Activated CD8-positive, alpha-beta memory T cell treated with anti-CD3 and anti-CD28 coated beads, Interleukin-2, amount 50 U/mL, for 48 hours (primary cell): ENCODE measurements at regions not wholly inside any gene's neighbourhood (a gene's known extent, or its start where the extent isn't known, plus 50 kb on each side); places are given as distances from the start of the nearest gene placed in this dataset.

ENCODE experiments used
- DNase-seq: peaks from one replicate; pipeline ENCODE4 v3.0.0-alpha.2; 2020

DNA sequence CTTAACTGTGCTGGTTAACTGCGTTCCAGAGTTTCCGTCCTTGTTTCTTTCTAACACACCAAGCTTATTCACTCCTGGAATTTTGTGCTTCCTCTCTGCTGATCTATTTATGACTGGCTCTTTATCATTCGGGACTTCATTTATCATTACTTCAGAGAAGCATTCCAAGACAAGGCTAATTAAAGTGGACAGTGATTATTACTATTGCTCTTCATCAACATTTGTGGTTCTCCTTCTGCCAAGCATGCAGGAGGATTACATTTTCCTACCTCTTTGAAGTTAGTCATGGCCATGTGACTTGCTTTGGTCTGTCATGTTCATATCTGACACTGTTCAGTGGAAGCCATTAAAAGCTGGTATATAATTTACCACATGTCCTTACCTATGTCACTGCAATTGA, 172.4 kb upstream of the AGR3 start:
- DNase-seq = no peak

DNA sequence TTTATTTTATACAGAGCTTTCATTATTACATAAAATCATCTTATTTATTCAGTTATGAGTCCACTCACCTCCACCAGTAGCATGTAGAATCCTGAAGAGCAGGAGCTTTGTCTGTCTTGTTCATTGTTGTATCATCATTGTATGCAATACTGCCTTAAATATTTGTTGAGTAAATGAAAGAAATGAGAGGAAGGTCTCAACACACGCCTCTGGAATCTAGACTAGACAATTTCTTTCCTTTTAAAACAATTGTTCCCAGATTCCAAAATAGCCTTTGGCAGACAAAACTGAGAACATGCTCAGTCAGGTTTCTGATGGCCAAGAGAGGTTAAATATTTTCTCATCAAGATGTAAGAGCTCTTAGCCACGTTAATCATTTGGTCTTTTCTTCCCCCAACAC, 173.1 kb upstream of the AGR3 start:
- DNase-seq = no peak

DNA sequence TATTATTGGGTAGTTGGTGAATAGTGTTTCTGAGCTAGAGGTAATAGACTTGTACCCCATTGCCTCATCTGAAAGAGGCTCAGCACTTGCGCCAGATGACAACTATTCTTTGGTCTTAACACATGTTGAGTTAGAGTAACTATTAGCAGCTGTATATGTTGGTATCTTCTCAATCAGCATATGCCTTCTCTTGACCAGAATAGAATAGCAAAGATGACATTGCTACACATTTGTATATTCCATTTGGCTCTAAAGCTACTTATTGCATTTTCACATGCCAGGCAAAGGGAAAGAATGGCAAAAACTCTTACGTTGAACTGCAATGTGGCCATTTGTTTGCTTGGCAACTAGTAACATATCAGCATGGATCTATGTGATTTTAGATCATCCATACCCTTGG, 173.8 kb upstream of the AGR3 start:
- DNase-seq = no peak

DNA sequence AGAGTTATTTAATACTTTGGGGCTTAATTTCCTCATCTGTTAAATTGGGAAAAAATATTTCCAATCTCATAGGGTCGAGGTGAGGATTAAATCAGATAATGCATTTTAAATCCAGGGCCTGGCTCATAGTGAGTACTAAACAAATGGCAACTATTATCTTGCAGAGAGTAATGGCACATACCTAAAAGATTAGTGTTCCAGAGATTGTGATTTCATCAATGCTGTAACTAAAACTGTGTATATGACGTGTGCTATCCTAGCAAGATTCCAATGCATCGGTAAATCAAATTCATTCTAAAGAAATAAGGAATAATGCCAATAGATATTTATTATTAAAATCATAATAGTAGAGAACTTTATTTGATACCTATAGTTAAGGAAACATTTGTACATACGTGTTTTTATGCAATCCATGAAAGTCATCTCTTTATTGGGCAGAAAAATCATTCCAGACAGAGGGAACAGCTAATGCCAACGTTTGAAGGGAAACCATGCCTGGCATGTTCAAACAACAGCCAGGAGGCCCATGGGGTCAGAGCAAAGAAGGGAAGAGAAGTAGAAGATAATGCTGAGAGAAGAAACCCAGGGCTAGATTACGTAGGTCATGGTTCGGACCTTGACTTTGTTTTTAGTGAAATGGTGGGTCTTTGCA, 174.8 kb upstream of the AGR3 start:
- DNase-seq = no peak

DNA sequence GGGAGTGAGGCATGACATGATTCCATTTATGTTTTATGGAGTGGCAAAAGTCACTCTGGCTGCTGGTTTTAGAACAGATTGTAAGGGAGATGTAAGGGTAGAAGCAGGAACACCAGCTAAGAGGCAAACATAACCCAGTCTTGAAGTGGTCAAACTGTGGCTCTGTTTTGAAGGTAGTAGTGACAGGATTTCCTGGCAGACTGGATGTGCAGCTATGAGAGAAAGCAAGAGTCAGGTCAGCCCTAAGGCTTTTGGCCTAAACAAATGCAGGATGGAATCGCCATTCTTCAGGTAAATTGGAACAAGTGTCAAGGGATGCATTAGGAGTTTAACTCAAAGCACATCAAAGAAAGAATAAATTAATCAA, 175.3 kb upstream of the AGR3 start:
- DNase-seq = no peak

DNA sequence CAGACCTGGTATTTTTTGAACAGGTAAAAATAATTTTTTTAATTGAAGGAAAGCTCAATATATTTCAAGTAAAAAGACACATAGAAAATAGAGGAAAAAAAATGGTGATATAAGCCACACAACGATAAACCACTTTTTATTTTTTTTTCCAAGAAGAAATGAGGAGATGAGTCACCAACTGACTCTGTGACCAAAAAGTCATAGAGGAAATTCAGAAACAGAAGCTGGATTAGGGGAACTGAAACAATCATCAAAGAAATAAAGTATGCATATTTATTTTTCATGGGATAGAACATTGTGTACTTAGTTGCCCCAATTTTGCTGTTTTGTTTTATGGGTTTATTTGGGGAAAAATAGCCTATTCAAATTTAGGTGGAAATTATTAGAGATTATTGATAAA, 176.8 kb upstream of the AGR3 start:
- no peak for DNase-seq

DNA sequence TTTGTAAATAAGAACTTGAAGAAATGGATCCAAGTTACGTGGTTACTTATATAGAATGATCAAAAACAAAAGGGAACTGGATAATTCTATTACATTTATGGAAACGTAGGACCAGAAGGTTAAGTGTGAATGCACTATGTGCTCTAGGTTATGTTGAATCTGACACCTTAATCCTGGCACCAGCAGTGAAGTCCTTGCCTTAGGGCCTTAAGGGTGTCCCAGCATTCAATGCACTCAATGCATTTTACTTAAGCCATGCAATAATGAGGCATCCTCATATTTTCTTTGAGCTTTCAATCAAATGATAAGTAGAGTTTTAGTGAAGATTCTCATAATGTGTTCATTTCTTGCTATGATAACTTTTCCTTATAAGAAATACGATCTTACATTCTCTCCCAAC, 178.3 kb upstream of the AGR3 start:
- no peak for DNase-seq

DNA sequence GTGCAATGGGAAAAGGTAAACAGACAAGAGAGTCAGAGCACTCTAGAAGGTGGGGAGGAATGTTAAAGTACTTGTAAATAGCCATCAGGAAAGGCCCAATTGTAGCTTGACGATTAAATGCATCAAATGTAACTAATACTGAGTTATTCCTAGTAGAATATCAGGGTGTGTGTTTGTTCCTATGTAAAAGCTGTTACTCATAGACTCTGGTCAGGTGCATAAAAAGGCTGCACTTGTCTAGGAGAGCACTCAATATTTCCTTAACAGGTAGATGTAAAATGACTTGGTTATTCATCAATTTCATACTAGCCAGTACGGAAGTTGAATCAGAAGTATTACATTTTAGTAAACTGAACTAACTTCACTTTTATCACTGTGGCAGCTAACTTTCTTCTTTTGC, 179.7 kb upstream of the AGR3 start:
- no peak for DNase-seq

DNA sequence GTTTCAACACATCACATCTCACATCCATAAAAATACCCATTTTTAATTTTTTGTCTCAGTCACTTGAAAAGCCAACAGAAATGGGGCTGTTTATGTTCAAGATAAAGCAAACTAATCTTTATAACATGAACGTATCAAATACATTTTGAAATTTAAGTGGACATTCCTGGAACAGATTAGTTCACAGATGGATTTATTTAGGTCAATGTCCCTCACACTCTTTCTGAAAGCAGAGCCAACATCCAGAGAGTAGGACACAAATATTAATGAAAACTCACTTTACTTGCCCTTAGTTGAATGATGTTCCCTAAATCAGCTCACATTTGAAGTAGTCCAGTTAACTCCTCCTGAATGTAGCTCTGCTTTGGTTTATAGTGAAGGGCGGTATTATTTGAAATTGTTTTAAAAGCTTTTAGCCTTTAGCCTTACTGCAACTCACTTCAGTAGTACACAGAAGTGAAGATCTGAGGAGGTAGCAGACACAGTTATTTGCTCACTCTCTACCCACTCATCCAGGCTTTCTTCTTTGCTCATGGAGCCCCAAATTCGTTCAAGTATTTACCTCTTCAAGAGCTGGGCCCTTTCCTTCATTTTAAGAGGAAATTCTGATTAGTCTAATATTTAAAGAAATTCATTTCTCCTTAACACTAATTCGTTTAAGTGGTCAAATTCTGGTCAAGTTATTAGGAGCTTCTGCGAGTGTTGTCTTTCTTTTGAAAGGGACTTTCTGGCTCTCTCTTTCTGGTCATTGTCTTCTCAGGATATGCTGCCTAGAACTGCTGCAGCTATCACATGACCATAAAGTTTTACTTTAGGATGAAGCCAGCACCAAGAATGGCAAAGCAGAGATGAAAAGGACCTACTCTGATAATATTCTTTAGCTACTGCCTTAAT, 180.6 kb upstream of the AGR3 start:
- no peak for DNase-seq

DNA sequence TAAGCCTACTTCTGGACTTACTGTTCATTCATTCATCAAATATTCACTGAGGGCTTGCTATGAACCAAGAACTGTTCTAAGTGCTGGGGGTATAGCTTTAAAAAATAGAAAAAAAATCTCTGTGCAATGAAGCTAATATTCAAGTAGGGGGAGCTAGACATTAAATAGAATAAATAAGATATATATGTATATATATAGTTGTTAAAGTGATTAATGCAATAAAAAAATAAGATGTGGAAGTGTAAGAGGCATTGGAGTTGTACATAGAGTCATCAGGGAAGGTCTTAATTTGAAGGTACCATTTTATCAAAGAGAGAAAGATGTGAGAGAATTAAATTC, 181.2 kb upstream of the AGR3 start:
- DNase-seq = no peak

DNA sequence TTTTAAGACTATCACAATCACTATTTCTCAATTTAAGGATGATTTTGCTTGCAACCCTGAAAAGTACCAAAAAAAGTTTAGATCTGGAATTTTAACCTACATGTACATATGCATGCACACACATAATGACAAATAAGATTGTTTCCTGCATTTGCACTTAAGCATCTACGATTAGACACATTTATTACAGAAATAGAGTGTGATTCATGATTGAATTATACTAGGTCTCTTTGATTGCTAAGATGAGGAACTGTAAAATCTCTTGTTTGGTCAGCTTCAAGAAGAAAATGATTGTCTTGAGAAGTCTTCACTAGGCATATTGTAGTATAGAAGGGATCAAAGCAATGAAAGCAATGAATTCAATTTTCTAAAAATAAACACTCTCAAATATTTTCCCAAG, 185.9 kb upstream of the AGR3 start:
- DNase-seq = no peak

DNA sequence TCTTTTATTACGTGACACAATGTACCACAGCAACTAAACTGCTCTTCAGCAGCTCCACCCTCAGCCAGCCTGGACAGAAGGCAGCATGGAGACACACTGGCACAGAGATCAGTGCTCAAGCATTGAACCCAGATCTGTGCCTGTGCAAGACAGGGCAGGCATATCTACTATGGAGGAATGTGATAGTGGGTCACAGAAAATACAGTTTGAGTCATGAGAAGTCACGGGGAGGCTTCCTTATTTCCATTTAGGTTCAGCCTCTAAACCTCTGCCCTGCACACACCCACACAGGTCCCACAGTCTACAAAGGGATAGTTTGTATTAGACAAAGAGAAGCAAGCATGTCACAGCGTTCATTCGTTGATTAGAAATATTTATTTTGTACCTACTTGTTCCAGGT, 187.4 kb upstream of the AGR3 start:
- no peak for DNase-seq

DNA sequence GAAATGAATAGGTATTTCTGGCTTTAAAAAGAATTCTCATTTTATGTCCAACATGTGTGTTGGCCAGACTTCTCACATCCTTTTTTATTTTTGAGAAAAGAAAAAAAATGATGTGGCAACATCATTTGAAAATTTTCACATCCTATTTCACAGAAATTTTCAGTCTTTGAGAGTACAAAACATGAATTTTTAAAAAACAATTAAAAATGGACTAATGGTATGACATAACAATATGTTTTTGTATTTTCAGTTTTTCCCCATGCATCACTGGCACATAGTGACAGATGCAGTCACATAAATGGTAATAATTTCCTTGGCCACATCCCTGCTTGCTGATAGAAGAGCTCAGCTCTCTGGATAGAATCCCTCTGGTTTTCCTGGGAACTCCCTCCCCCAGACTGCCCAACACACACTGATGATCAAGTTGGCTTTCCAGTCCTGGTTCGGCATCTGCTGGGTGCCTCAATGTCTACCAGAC, 188.5 kb upstream of the AGR3 start:
- DNase-seq = no peak

DNA sequence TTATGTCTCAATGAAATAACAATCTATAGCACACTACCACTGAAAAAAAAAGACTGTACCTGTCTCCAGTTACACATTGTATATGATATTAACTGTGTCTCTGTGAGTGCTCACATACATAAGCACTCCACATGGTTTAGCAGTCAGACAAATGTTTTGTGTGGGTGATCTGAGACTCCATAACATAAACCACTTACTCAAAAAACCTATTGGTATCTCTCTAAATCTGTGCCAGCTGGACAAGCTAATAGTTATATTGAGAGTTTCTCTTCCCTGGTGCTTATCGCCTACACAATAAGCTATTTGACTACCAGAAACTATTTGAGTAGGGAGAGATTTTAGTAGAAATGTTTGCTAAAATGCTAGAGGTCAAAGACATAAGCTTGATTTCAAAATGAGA, 190.1 kb upstream of the AGR3 start:
- DNase-seq = no peak

DNA sequence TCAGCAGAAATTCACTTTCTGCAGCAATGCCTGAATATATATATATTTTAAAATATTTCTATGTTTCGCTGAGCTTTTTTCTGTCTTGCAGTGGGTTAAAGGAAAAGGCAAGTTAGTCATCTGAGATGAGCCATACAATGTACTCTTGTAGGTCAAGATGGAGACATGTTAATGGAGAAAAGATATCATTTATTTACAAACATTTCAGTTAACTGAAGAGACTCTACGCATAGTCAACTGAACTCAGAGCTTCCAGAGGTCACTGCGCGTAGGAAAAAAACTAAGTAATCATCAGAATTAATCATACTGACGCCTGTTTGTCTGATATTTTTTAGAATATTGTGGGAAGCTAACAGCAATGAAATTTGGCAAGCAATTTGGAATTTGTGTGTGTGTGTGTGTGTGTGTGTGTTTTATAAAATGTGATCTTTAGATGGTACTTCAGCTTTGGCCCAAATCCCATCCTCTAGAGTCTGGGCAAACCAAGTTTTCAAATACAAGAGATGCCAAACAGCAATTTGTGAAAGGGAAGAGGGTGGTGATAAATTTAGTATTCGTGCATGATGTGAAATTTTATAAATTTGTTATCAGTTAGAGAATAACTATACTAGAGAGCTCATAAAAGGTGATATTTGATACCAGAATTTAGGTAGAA, 193.9 kb upstream of the AGR3 start:
- DNase-seq = no peak

DNA sequence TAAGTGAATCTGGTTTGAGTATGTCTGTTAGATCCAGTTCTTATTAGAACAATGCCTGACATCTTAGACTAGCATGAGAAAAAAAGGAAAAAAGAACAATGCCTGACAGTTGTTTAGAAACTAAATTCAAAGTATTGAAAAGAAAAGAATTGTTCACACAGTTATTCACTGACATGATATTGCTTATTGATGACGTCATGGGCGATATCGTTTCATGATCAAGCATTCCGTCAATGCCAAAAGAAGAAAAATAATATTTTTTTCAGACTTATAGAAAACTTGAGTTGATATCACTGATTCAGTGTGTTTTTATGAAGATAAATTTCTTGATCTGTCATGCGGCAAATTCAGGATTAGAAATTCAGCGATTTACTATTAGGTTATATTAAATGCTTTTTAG, 196.5 kb upstream of the AGR3 start:
- no peak for DNase-seq

DNA sequence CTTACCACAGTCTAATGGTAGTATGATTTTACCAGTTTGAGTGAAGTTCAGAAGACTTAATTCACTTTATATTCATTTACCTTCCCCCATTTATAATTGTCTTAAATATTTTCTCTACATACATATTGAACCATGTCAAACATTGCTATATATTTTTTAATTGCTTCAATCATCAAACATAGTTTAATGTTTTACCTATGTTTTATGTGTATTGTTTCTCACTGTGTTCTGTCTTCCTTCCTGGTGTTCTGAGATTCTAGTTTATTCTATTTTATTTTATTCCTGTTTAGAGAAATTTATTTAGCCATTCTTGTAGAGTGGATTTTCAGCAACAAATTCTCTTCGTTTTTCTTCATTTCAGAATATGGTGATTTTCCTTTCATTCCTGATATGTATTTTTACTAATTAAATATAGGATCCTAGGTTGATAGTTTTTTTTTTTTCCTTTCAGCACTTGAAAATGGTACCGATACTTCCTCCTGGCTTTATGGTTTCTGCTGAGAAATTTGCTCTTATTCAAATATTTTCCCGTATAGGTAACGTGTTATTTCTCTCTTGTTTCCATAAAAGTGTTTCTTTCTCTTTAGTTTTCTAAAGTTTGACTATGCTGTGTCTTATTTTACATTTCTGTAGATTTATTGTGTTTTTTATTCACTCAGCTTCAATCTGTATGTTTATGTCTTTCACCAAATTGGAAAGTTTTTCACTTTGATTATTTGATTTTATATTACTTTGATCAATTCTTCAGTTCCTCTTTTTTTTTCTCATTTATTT, 201.8 kb upstream of the AGR3 start:
- no peak for DNase-seq

DNA sequence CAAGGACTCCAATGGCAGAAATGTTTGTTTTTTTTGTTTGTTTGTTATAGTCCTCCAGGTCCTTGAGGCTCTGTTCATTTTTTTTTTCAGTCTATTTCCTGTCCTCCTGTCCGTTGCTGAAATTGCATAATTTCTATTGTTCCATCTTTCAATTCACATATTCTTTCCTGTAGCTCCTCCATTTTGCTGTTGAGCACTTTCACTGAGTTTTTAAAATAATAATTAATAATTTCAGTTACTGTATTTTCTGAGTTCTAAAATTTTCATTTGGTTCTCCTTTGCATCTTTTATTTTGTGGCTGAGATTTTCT, 202.3 kb upstream of the AGR3 start:
- no peak for DNase-seq

DNA sequence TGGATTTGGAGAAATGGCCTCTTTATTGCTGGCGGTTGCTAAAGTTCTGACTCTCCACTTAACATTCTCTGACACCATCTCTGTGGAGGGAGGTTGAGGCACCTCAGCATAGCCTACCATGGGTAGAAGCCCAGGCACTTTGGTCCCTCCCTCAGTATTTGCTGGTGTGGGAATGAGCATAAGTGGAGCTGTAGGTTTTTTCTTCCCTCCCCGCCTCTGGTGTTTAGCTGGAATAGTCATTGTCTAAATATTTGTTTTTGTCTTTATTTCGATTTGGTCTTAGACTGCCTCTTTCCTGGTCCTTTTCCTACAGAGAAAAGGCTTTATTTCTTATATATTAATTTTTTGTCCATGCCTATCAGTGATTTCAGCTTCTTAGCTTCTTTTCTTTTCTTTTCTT, 203.4 kb upstream of the AGR3 start:
- no peak for DNase-seq

DNA sequence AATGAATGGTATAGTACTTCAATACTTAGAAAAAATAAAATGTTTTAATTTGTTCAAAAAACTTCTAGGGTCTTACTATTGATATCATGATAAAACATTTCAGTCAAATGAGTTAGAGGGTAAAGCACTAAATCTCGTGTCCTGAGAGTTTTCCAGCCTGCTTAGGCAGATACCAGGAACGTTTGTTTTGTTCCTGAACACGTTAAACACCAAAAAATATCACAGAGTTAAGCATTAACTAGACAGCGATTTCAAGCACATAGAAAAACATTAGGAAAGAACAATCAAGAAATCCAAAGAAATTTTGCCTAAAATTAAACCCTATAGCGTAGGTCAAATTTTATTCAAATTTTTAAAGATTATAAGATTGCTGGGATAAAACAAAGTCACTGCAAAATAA, 204.6 kb upstream of the AGR3 start:
- DNase-seq = no peak

DNA sequence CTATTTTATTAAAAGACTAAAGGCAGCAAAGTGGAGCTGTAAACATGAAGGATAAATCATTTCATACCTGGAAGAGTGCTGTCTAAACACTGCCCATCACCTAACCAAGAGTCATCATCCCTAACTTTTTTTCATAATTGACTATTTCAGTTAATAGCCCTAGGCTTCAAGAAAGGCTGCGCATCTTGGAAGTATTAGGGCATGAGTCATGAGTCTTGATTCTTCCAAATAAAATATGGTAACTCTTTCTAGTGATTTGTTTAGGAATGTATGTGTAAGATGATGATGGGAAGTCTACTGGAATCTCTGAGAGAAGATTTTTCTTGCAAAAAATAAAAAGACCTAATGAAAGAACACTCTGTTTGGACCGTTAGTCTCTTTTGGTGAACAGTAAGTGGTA, 207.7 kb upstream of the AHR start:
- DNase-seq = no peak

DNA sequence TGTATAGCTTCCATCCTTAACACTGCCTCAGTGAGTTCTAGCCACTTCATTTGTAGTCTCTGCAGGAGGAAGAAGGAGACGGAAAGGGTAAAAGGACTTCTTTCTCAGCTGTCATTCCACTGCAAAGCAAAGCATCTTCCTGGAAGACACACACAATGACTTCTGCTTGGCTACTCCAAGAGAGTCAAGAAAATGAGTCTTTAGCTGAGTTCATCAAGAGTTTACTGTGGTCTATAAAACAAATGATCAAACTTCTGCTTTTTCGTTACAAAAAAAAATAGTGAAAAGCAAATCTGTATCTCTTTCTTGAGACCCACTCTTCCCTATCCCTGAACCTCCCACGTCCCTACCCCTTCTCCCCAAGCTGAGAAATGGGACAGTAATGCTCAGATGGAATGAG, 205.0 kb upstream of the AHR start:
- no peak for DNase-seq

DNA sequence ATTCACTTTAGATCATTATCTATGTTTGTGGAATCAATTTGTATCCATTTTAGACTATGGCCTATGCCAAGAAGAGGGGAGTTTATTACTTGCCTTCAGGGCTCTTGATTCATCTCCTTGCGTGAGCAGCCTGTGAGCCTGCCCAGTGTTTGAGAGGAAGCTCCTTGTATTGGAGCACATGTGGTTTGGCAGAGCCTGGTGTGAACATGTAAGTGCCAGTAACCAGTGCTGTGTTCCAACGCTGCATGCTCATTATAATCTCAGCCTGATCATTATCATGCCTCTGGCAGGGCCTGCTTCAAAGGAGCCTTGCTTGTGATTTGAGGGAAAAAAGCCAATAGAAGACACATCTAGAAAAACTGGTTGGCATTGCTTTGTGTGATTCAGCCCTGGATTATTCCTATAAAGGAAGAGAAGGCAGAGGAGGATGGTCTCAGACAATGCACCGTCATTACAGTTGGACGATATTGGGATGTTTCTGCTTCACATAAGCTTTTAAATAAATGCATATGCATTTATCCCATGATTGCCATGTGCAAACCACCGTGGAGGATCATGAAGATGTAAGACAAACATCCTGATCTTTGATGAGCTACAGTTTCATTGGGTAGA, 203.4 kb upstream of the AHR start:
- no peak for DNase-seq
